Natural killer cell (primary cell): ENCODE measurements at regions not wholly inside any gene's neighbourhood (a gene's known extent, or its start where the extent isn't known, plus 50 kb on each side); places are given as distances from the start of the nearest gene placed in this dataset.

Experiments used
- ATAC-seq, 3 donors: fragments of 150-1000 bp in 2 of 3; fragments of 200-7000 bp in 1 of 3; cut with Tn5 transposase; 1 replicate in 1 of 3; 2 replicates in 2 of 3; pipeline ENCODE4 v1.10.0; 2021; ENCODE audit warnings: mild to moderate bottlenecking in 2 of 3, moderate library complexity in 2 of 3
- DNase-seq, 2 donors: peaks; one replicate each; pipeline versions ENCODE4 v3.0.0 to v3.0.0-alpha.2; 2013 to 2021; ENCODE audit warnings: mixed read lengths in 1 of 2
- H3K27ac ChIP-seq: one replicate; pipeline ENCODE4 v1.5.1; 2013; ENCODE audit warnings: mild to moderate bottlenecking, low read length
- H3K27me3 ChIP-seq: one replicate; pipeline ENCODE4 v1.6.1; 2013; ENCODE audit warnings: low read length; ENCODE audit not compliant: control insufficient read depth, insufficient read depth
- H3K36me3 ChIP-seq: one replicate; pipeline ENCODE4 v1.6.1; 2013; ENCODE audit warnings: low read length; ENCODE audit not compliant: control insufficient read depth, insufficient read depth
- H3K4me1 ChIP-seq: one replicate; pipeline ENCODE4 v1.6.1; 2013; ENCODE audit warnings: low read length; ENCODE audit not compliant: control insufficient read depth, insufficient read depth
- H3K4me3 ChIP-seq: one replicate; pipeline ENCODE4 v1.5.1; 2013; ENCODE audit warnings: low read length
- H3K9me3 ChIP-seq: one replicate; pipeline ENCODE4 v1.6.1; 2013; ENCODE audit warnings: low read length; ENCODE audit not compliant: control insufficient read depth, insufficient read depth
- H3K27ac Mint-ChIP-seq, 2 donors: one replicate each; pipeline ENCODE4 v1.8.0; 2022; ENCODE audit warnings: mild to moderate bottlenecking in 2 of 2, mixed read lengths in 2 of 2, moderate library complexity in 1 of 2
- H3K27me3 Mint-ChIP-seq, 2 donors: one replicate each; pipeline ENCODE4 v1.8.0; 2022; ENCODE audit warnings: low read depth in 2 of 2, mixed read lengths in 2 of 2
- H3K36me3 Mint-ChIP-seq: one replicate; pipeline ENCODE4 v1.8.0; 2022; ENCODE audit warnings: mixed read lengths
- H3K4me1 Mint-ChIP-seq, 2 donors: one replicate each; pipeline ENCODE4 v1.8.0; 2022; ENCODE audit warnings: mixed read lengths in 2 of 2
- H3K4me3 Mint-ChIP-seq: one replicate; pipeline ENCODE4 v1.8.0; 2022; ENCODE audit warnings: mild to moderate bottlenecking, moderate library complexity, mixed read lengths
- H3K9me3 Mint-ChIP-seq, 2 donors: one replicate each; pipeline ENCODE4 v1.8.0; 2022; ENCODE audit warnings: mixed read lengths in 2 of 2
- CTCF ChIP-seq: fragments of 200-600 bp; IDR thresholded peaks from one replicate; pipeline ENCODE4 v1.8.0; 2022; ENCODE audit warnings: antibody characterized with exemption
- WGBS: methylation state at CpG from one replicate; pipeline ENCODE4 v1.1.7; 2013; ENCODE audit warnings: missing lambda C conversion rate; ENCODE audit not compliant: insufficient coverage; 5-methylcytosine and 5-hydroxymethylcytosine counted together
- intact Hi-C: fragments of 100-400 bp; cut with micrococcal nuclease; formaldehyde crosslinking; loops from one replicate; pipeline ENCODE4 v1.14.2; 2022

- no peaks in the 10 kb centered on the region for H3K36me3 Mint-ChIP-seq
- DNase-seq (no peak), ATAC-seq (no peak)
- H3K4me1 Mint-ChIP-seq, result no peaks in the 10 kb centered on the region
- H3K4me3 Mint-ChIP-seq, result no peak overlapping the region
- H3K36me3 ChIP-seq, result no peaks in the 10 kb centered on the region
- peaks cover 7% of the 10 kb centered on the region for H3K9me3 ChIP-seq
- no peak overlapping the region for H3K4me3 ChIP-seq
- H3K27ac ChIP-seq, result no peak overlapping the region
- WGBS, result 84% methylated on average over 3 of the region's 3 CpGs
- TF ChIP-seq CTCF, result no peak
- intact Hi-C loops, result no loop called here
- no peak overlapping the region for H3K27ac Mint-ChIP-seq
- no peaks in the 10 kb centered on the region for H3K27me3 ChIP-seq
- no peaks in the 10 kb centered on the region for H3K27me3 Mint-ChIP-seq
- peaks cover 0 to 3% of the 10 kb centered on the region in 2 donors for H3K9me3 Mint-ChIP-seq
- H3K4me1 ChIP-seq, result no peaks in the 10 kb centered on the region
Observed at GRCh38 chr18:10230072-10230471, 224.4 kb upstream of the APCDD1 start.

GRCh38 chr18:10231220-10231619 is 223.2 kb upstream of the APCDD1 start:
- Mint-ChIP-seq H3K27ac (no peak overlapping the region), H3K4me1 (no peaks in the 10 kb centered on the region), H3K36me3 (no peaks in the 10 kb centered on the region), H3K9me3 (peaks cover 0 to 3% of the 10 kb centered on the region in 2 donors), H3K27me3 (no peaks in the 10 kb centered on the region), H3K4me3 (no peak overlapping the region)
- no peak overlapping the region for H3K27ac ChIP-seq
- DNase-seq (no peak), ATAC-seq (no peak)
- H3K27me3 ChIP-seq, result no peaks in the 10 kb centered on the region
- no peaks in the 10 kb centered on the region for H3K4me1 ChIP-seq
- H3K36me3 ChIP-seq, result no peaks in the 10 kb centered on the region
- H3K9me3 ChIP-seq, result peaks cover 3% of the 10 kb centered on the region
- H3K4me3 ChIP-seq, result no peak overlapping the region
- TF ChIP-seq CTCF, result no peak
- intact Hi-C loops, result no loop called here
- WGBS, result 51% methylated on average over 3 of the region's 3 CpGs

GRCh38 chr18:10232062-10232461 is 222.4 kb upstream of the APCDD1 start:
- peaks cover 3% of the 10 kb centered on the region for H3K9me3 ChIP-seq
- H3K27ac Mint-ChIP-seq, result no peak overlapping the region
- H3K36me3 ChIP-seq, result no peaks in the 10 kb centered on the region
- H3K4me1 Mint-ChIP-seq, result no peaks in the 10 kb centered on the region
- 89% methylated on average over 1 of the region's 2 CpGs for WGBS
- no peaks in the 10 kb centered on the region for H3K36me3 Mint-ChIP-seq
- no peak overlapping the region for H3K4me3 ChIP-seq
- intact Hi-C loops, result no loop called here
- no peaks in the 10 kb centered on the region for H3K27me3 ChIP-seq
- H3K4me3 Mint-ChIP-seq, result no peak overlapping the region
- no peaks in the 10 kb centered on the region for H3K27me3 Mint-ChIP-seq
- TF ChIP-seq CTCF, result no peak
- DNase-seq (no peak), ATAC-seq (no peak)
- no peak overlapping the region for H3K27ac ChIP-seq
- H3K9me3 Mint-ChIP-seq, result peaks cover 0 to 3% of the 10 kb centered on the region in 2 donors
- no peaks in the 10 kb centered on the region for H3K4me1 ChIP-seq

GRCh38 chr18:10233082-10233875 is 221.2 kb upstream of the APCDD1 start:
- Mint-ChIP-seq H3K9me3 (peaks cover 0 to 2% of the 10 kb centered on the region in 2 donors), H3K4me1 (no peaks in the 10 kb centered on the region), H3K27ac (no peak overlapping the region), H3K4me3 (no peak overlapping the region), H3K27me3 (no peaks in the 10 kb centered on the region), H3K36me3 (no peaks in the 10 kb centered on the region)
- Histone ChIP-seq H3K36me3 (no peaks in the 10 kb centered on the region), H3K4me3 (no peak overlapping the region), H3K27me3 (no peaks in the 10 kb centered on the region), H3K4me1 (no peaks in the 10 kb centered on the region), H3K27ac (no peak overlapping the region), H3K9me3 (peaks cover 3% of the 10 kb centered on the region)
- intact Hi-C loops, result no loop called here
- ATAC-seq, result no peak
- no peak for DNase-seq
- WGBS, result 89% methylated on average over 10 of the region's 10 CpGs
- TF ChIP-seq CTCF, result no peak
